Activated CD4-positive, alpha-beta T cell treated with anti-CD3 and anti-CD28 coated beads, Interleukin-2, amount 10 ng/mL, durations not matched to agents 24 days and 14 days (primary cell): ENCODE measurements at regions not wholly inside any gene's neighbourhood (a gene's known extent, or its start where the extent isn't known, plus 50 kb on each side); places are given as distances from the start of the nearest gene placed in this dataset.
"Not testable (repeated sequence)": the region's sequence is repeated elsewhere in the genome, so short reads cannot be mapped to it uniquely, and the experiment has no call there.

Experiments used
- DNase-seq: peaks from one replicate; pipeline ENCODE4 v3.0.0; 2022
- H3K27ac Mint-ChIP-seq: one replicate; pipeline ENCODE4 v1.8.0; 2022; ENCODE audit warnings: mild to moderate bottlenecking, mixed read lengths
- H3K27me3 Mint-ChIP-seq: one replicate; pipeline ENCODE4 v1.8.0; 2022; ENCODE audit warnings: mixed read lengths
- H3K36me3 Mint-ChIP-seq: one replicate; pipeline ENCODE4 v1.8.0; 2022; ENCODE audit warnings: low read depth, mild to moderate bottlenecking, mixed read lengths
- H3K4me1 Mint-ChIP-seq: one replicate; pipeline ENCODE4 v1.8.0; 2021; ENCODE audit warnings: mixed read lengths
- H3K4me3 Mint-ChIP-seq: one replicate; pipeline ENCODE4 v1.8.0; 2022; ENCODE audit warnings: mild to moderate bottlenecking, moderate library complexity, mixed read lengths
- H3K9me3 Mint-ChIP-seq: one replicate; pipeline ENCODE4 v1.8.0; 2021; ENCODE audit warnings: mixed read lengths
- intact Hi-C: fragments of 100-400 bp; cut with micrococcal nuclease; formaldehyde crosslinking; loops from one replicate; pipeline ENCODE4 v1.15.1; 2023

DNA sequence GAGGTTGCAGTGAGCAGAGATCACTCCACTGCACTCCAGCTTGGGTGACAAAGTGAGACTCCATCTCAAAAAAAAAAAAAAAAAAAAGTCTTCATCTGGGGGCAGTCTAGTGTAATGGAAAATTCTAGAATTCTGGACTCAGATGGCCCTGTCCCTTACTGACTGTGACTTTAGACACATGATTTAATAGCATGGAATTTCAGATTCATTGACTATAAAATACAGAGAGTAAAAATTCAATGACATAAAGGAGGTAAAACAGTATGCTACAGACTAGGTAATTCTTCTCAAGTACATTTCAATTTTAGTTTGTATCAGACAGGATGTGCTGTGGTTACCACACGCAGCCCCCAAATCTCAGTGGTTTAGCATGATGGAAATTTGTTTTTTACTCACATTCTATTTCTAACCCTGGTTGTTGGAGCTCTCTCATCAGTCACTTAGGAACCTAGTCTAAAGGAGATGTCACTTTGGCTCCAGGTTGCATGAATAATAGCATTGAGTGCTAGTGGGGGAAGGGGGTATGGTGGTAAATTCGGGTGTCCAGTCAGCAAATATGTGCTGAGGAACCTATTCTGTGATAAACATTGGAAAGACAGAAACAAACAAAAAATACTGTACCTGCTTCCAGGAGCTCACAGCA, 444.0 kb downstream of the XYLT1 start:
- intact Hi-C loops = loop anchor here (1.0 kb wide), 1 partner anchor 13 kb away; no protein-coding TSS in a partner anchor
- peak; percentile 73 for DNase-seq
- no peaks in the 10 kb centered on the region for H3K27me3 Mint-ChIP-seq
- no peaks in the 10 kb centered on the region for H3K36me3 Mint-ChIP-seq
- peak overlapping the region; percentile 4 for H3K4me3 Mint-ChIP-seq
- H3K27ac Mint-ChIP-seq = peak overlapping the region; percentile 73
- H3K9me3 Mint-ChIP-seq = peaks cover 18% of the 10 kb centered on the region
- peaks cover 22% of the 10 kb centered on the region for H3K4me1 Mint-ChIP-seq

- Mint-ChIP-seq H3K36me3 (no peaks in the 10 kb centered on the region), H3K27me3 (no peaks in the 10 kb centered on the region), H3K9me3 (peaks cover 20% of the 10 kb centered on the region), H3K4me1 (peaks cover 22% of the 10 kb centered on the region), H3K27ac (peak overlapping the region; percentile 75), H3K4me3 (peak overlapping the region; percentile 45)
- no peak for DNase-seq
- intact Hi-C loops = no loop called here
Observed at GRCh38 chr16:17027488-17028129, 443.2 kb downstream of the XYLT1 start.

- DNase-seq = no peak
- intact Hi-C loops = no loop called here
- H3K36me3 Mint-ChIP-seq = no peaks in the 10 kb centered on the region
- no peak overlapping the region for H3K27ac Mint-ChIP-seq
- H3K4me3 Mint-ChIP-seq = no peak overlapping the region
- H3K27me3 Mint-ChIP-seq = peaks cover 2% of the 10 kb centered on the region
- H3K4me1 Mint-ChIP-seq = peaks cover 22% of the 10 kb centered on the region
- H3K9me3 Mint-ChIP-seq = peaks cover 26% of the 10 kb centered on the region
Observed at GRCh38 chr16:17029602-17030350, 441.0 kb downstream of the XYLT1 start.

DNA sequence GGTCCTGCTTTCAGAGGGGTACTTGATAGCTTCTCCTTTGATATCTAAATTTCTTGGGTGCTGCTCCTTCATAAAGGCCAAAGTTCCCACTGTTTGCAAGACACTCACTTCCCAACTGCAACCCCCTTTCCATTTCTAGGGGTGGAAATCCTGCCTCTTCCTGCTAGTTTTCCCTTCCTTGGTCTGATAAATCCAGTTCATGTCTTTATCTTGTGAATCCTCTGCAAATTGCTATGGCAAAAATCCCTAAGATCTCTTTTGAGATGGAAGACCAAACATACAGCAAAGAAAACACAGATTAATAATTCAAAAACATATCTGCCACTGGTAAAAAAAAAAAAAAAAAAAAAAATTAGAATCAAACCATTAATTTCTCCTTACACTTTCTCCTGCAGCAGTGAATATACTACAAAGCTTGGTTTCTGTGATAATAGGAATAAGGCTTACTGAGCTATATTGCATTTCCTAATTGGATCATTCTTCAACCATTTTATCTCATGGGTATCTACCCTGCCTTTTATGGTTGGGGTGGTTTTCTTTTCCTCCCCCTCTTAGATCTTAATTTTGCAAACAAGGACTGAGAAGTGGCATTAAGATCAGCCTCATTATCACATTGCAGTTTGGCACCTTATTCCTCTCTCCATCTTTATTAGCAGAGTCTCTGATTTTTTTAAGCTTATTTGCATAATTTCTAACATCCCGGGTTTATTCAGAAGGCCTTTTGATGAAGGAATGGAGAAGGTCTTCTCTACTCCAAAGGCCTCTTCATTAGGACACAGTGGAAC, 439.1 kb downstream of the XYLT1 start:
- peaks cover 26% of the 10 kb centered on the region for H3K9me3 Mint-ChIP-seq
- no peak overlapping the region for H3K4me3 Mint-ChIP-seq

GRCh38 chr16:17032332-17032731, 438.4 kb downstream of the XYLT1 start:
- peaks cover 26% of the 10 kb centered on the region for H3K9me3 Mint-ChIP-seq
- H3K27me3 Mint-ChIP-seq = peaks cover 2% of the 10 kb centered on the region
- H3K4me1 Mint-ChIP-seq = peaks cover 6% of the 10 kb centered on the region
- intact Hi-C loops = no loop called here
- H3K27ac Mint-ChIP-seq = no peak overlapping the region
- no peak overlapping the region for H3K4me3 Mint-ChIP-seq
- DNase-seq = no peak
- no peaks in the 10 kb centered on the region for H3K36me3 Mint-ChIP-seq

More for the DNA sequence above, 439.1 kb downstream of the XYLT1 start:
- DNase-seq = no peak
- intact Hi-C loops = no loop called here
- Mint-ChIP-seq H3K27ac (no peak overlapping the region), H3K27me3 (peaks cover 2% of the 10 kb centered on the region), H3K4me1 (peaks cover 11% of the 10 kb centered on the region), H3K36me3 (no peaks in the 10 kb centered on the region)

DNA sequence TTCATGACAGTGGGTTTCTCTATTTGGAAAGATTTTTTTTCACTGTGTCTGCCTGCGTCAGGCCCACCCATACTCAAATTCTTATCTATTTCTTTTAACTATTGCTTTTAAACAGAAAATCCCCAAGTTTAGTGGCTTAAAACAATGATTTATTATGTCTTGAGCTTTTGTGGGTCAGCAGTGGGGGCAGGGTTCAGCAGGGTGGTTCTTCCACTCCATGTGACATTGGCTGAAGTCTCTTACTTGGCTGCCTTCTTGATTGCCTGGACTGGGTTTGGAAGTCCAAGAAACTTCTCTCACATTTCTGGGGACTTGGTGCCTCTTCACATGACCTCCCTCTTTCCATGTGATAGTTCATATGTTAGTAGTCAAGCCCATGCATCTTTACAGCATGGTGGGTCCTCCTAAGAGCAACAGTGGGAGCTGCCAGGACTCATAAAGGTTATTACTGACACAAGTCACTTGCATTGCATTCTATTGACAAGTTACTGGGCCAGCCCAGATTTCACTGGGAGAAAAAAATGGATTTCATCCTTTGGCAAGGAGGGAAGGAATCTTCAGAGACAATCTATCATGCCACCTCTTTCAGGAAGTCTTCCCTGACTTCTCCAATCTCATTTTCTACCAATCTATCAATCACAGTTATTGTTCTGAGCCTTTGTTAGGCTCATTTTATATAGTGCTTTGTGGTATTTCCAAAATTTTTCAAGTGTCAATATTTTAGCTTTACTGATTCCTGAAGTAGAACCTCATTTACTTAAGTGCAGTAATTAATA, 436.1 kb downstream of the XYLT1 start:
- Mint-ChIP-seq H3K4me3 (no peak overlapping the region), H3K27me3 (peaks cover 2% of the 10 kb centered on the region), H3K9me3 (peaks cover 20% of the 10 kb centered on the region), H3K27ac (no peak overlapping the region), H3K36me3 (no peaks in the 10 kb centered on the region), H3K4me1 (no peaks in the 10 kb centered on the region)
- intact Hi-C loops = no loop called here
- DNase-seq = no peak

GRCh38 chr16:17037499-17037898, 433.3 kb downstream of the XYLT1 start:
- H3K27ac Mint-ChIP-seq = no peak overlapping the region
- H3K4me3 Mint-ChIP-seq = no peak overlapping the region
- intact Hi-C loops = no loop called here
- H3K36me3 Mint-ChIP-seq = no peaks in the 10 kb centered on the region
- H3K9me3 Mint-ChIP-seq = peaks cover 7% of the 10 kb centered on the region
- DNase-seq = no peak
- peaks cover 2% of the 10 kb centered on the region for H3K27me3 Mint-ChIP-seq
- H3K4me1 Mint-ChIP-seq = no peaks in the 10 kb centered on the region

DNA sequence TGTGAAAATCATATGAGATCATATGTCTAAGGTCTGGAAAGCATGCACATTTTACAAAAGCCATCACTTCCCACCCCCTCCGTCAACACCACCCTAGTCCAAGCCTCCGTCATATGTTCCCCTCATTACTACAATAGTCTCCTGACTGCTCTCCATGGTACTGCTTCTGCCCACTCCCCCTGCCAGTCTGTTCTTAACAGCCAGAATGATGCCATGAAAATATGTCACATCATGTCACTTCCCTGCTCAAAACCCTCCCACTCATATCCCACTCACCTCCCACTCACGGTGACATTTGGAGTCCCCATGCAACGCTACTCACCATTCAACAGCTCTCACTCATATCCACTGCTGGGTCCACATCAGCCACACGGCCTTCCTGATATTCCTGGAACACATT, 432.3 kb downstream of the XYLT1 start:
- H3K4me3 Mint-ChIP-seq = no peak overlapping the region
- peaks cover 5% of the 10 kb centered on the region for H3K9me3 Mint-ChIP-seq
- DNase-seq = no peak
- H3K4me1 Mint-ChIP-seq = no peaks in the 10 kb centered on the region
- H3K36me3 Mint-ChIP-seq = no peaks in the 10 kb centered on the region
- peaks cover 2% of the 10 kb centered on the region for H3K27me3 Mint-ChIP-seq
- intact Hi-C loops = no loop called here
- no peak overlapping the region for H3K27ac Mint-ChIP-seq

DNA sequence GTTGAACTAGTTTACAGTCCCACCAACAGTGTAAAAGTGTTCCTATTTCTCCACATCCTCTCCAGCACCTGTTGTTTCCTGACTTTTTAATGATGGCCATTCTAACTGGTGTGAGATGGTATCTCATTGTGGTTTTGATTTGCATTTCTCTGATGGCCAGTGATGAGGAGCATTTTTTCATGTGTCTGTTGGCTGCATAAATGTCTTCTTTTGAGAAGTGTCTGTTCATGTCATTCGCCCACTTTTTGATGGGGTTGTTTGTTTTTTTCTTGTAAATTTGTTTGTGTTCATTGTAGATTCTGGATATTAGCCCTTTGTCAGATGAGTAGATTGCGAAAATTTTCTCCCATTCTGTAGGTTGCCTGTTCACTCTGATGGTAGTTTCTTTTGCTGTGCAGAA, 421.7 kb downstream of the XYLT1 start:
- H3K4me1 Mint-ChIP-seq, H3K27ac Mint-ChIP-seq, intact Hi-C loops, H3K27me3 Mint-ChIP-seq, H3K4me3 Mint-ChIP-seq, DNase-seq, H3K36me3 Mint-ChIP-seq: not testable (repeated sequence)
- H3K9me3 Mint-ChIP-seq = peaks cover 17% of the 10 kb centered on the region

DNA sequence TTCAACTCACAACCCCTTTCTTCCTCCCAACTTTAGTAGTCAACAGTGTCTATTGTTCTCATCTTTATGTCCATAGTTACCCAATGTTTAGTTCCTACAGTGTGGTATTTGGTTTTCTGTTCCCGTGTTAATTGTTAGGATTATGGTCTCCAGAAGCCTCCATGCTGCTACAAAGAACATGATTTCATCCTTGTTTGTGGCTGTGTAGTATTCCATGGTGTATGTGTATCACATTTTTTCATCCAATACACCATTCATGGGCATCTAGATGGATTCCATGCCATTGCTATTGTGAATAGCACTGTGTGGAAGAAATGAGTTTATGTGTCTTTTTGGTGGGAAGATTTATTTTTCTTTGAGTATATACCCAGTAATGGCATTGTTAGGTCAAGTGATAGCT, 420.3 kb downstream of the XYLT1 start:
- Mint-ChIP-seq H3K4me3 (no peak overlapping the region), H3K9me3 (peaks cover 17% of the 10 kb centered on the region), H3K4me1 (no peaks in the 10 kb centered on the region), H3K27ac (no peak overlapping the region), H3K27me3 (peaks cover 10% of the 10 kb centered on the region), H3K36me3 (no peaks in the 10 kb centered on the region)
- DNase-seq = no peak
- intact Hi-C loops = no loop called here
